ENCODE measurements at regions not wholly inside any gene's neighbourhood (a gene's known extent, or its start where the extent isn't known, plus 50 kb on each side); places are given as distances from the start of the nearest gene placed in this dataset.
"Not testable (repeated sequence)": the region's sequence is repeated elsewhere in the genome, so short reads cannot be mapped to it uniquely, and the experiment has no call there.

- Mint-ChIP-seq H3K9me3 (no peaks in the 10 kb centered on the region), H3K36me3 (no peaks in the 10 kb centered on the region), H3K27me3 (no peaks in the 10 kb centered on the region), H3K27ac (peak overlapping the region; percentile 74), H3K4me3 (no peak overlapping the region), H3K4me1 (peaks cover 15% of the 10 kb centered on the region)
- peak; percentile 46 for DNase-seq
These were observed 68.2 kb upstream of the EED start for GRCh38 chr11:86176165-86176884.

GRCh38 chr11:86175626-86176025, 68.9 kb upstream of the EED start:
- H3K4me3 Mint-ChIP-seq = no peak overlapping the region
- no peaks in the 10 kb centered on the region for H3K27me3 Mint-ChIP-seq
- DNase-seq = no peak
- no peak overlapping the region for H3K27ac Mint-ChIP-seq
- H3K36me3 Mint-ChIP-seq = no peaks in the 10 kb centered on the region
- peaks cover 15% of the 10 kb centered on the region for H3K4me1 Mint-ChIP-seq
- no peaks in the 10 kb centered on the region for H3K9me3 Mint-ChIP-seq

GRCh38 chr11:86175191-86175590, 69.4 kb upstream of the EED start:
- no peaks in the 10 kb centered on the region for H3K36me3 Mint-ChIP-seq
- H3K27ac Mint-ChIP-seq = no peak overlapping the region
- H3K9me3 Mint-ChIP-seq = no peaks in the 10 kb centered on the region
- DNase-seq = no peak
- H3K4me1 Mint-ChIP-seq = peaks cover 15% of the 10 kb centered on the region
- H3K4me3 Mint-ChIP-seq = no peak overlapping the region
- no peaks in the 10 kb centered on the region for H3K27me3 Mint-ChIP-seq

GRCh38 chr11:86174101-86175046, 70.2 kb upstream of the EED start:
- Mint-ChIP-seq H3K9me3 (no peaks in the 10 kb centered on the region), H3K4me3 (no peak overlapping the region), H3K27ac (no peak overlapping the region), H3K36me3 (no peaks in the 10 kb centered on the region), H3K27me3 (no peaks in the 10 kb centered on the region), H3K4me1 (peaks cover 15% of the 10 kb centered on the region)
- no peak for DNase-seq

- Mint-ChIP-seq H3K36me3 (no peaks in the 10 kb centered on the region), H3K27ac (no peak overlapping the region), H3K4me3 (no peak overlapping the region), H3K9me3 (no peaks in the 10 kb centered on the region), H3K27me3 (no peaks in the 10 kb centered on the region), H3K4me1 (peaks cover 15% of the 10 kb centered on the region)
- no peak for DNase-seq
These were observed 71.7 kb upstream of the EED start for GRCh38 chr11:86172894-86173293.

- Mint-ChIP-seq H3K4me1 (peaks cover 10% of the 10 kb centered on the region), H3K4me3 (no peak overlapping the region), H3K27ac (no peak overlapping the region), H3K9me3 (no peaks in the 10 kb centered on the region), H3K27me3 (no peaks in the 10 kb centered on the region), H3K36me3 (no peaks in the 10 kb centered on the region)
- DNase-seq = no peak
These were observed 72.9 kb upstream of the EED start for GRCh38 chr11:86171627-86172026.

- H3K4me1 Mint-ChIP-seq = no peaks in the 10 kb centered on the region
- H3K4me3 Mint-ChIP-seq = no peak overlapping the region
- no peaks in the 10 kb centered on the region for H3K27me3 Mint-ChIP-seq
- H3K9me3 Mint-ChIP-seq = peaks cover 3% of the 10 kb centered on the region
- no peaks in the 10 kb centered on the region for H3K36me3 Mint-ChIP-seq
- no peak for DNase-seq
- H3K27ac Mint-ChIP-seq = no peak overlapping the region
These were observed 76.9 kb upstream of the EED start for GRCh38 chr11:86167499-86168164.

GRCh38 chr11:86166287-86166686, 78.3 kb upstream of the EED start:
- H3K4me3 Mint-ChIP-seq, DNase-seq, H3K4me1 Mint-ChIP-seq, H3K9me3 Mint-ChIP-seq, H3K27ac Mint-ChIP-seq, H3K36me3 Mint-ChIP-seq, H3K27me3 Mint-ChIP-seq: not testable (repeated sequence)

GRCh38 chr11:86164106-86164505, 80.4 kb upstream of the EED start:
- Mint-ChIP-seq H3K9me3 (peaks cover 3% of the 10 kb centered on the region), H3K4me3 (no peak overlapping the region), H3K36me3 (no peaks in the 10 kb centered on the region), H3K27ac (no peak overlapping the region), H3K4me1 (no peaks in the 10 kb centered on the region), H3K27me3 (no peaks in the 10 kb centered on the region)
- no peak for DNase-seq

- not testable (repeated sequence) for H3K4me3 Mint-ChIP-seq, H3K36me3 Mint-ChIP-seq, H3K9me3 Mint-ChIP-seq, H3K27me3 Mint-ChIP-seq, H3K4me1 Mint-ChIP-seq, H3K27ac Mint-ChIP-seq, DNase-seq
These were observed 81.2 kb upstream of the EED start for GRCh38 chr11:86163221-86163876.

- H3K9me3 Mint-ChIP-seq = peaks cover 3% of the 10 kb centered on the region
- no peak overlapping the region for H3K27ac Mint-ChIP-seq
- no peaks in the 10 kb centered on the region for H3K27me3 Mint-ChIP-seq
- no peak overlapping the region for H3K4me3 Mint-ChIP-seq
- H3K4me1 Mint-ChIP-seq = no peaks in the 10 kb centered on the region
- no peak for DNase-seq
- no peaks in the 10 kb centered on the region for H3K36me3 Mint-ChIP-seq
These were observed 82.3 kb upstream of the EED start for GRCh38 chr11:86162239-86162638.

GRCh38 chr11:86161837-86162236, 82.7 kb upstream of the EED start:
- Mint-ChIP-seq H3K9me3 (peaks cover 3% of the 10 kb centered on the region), H3K4me1 (no peaks in the 10 kb centered on the region), H3K4me3 (no peak overlapping the region), H3K36me3 (no peaks in the 10 kb centered on the region), H3K27me3 (no peaks in the 10 kb centered on the region), H3K27ac (no peak overlapping the region)
- DNase-seq = no peak

- H3K9me3 Mint-ChIP-seq = peaks cover 2% of the 10 kb centered on the region
- H3K27ac Mint-ChIP-seq = no peak overlapping the region
- no peaks in the 10 kb centered on the region for H3K27me3 Mint-ChIP-seq
- DNase-seq = no peak
- H3K36me3 Mint-ChIP-seq = no peaks in the 10 kb centered on the region
- H3K4me3 Mint-ChIP-seq = no peak overlapping the region
- H3K4me1 Mint-ChIP-seq = no peaks in the 10 kb centered on the region
These were observed 83.2 kb upstream of the EED start for GRCh38 chr11:86161336-86161735.

GRCh38 chr11:86160541-86161149, 83.9 kb upstream of the EED start:
- H3K9me3 Mint-ChIP-seq = no peaks in the 10 kb centered on the region
- no peaks in the 10 kb centered on the region for H3K36me3 Mint-ChIP-seq
- no peak overlapping the region for H3K4me3 Mint-ChIP-seq
- no peak for DNase-seq
- H3K27ac Mint-ChIP-seq = no peak overlapping the region
- H3K27me3 Mint-ChIP-seq = no peaks in the 10 kb centered on the region
- H3K4me1 Mint-ChIP-seq = no peaks in the 10 kb centered on the region

GRCh38 chr11:86159581-86159891, 85.0 kb upstream of the EED start:
- no peak for DNase-seq
- Mint-ChIP-seq H3K4me3 (no peak overlapping the region), H3K27me3 (no peaks in the 10 kb centered on the region), H3K27ac (no peak overlapping the region), H3K36me3 (no peaks in the 10 kb centered on the region), H3K4me1 (no peaks in the 10 kb centered on the region), H3K9me3 (no peaks in the 10 kb centered on the region)

Data from activated naive CD8-positive, alpha-beta T cell treated with anti-CD3 and anti-CD28 coated beads for 36 hours (primary cell).